C4-2B (cell line): ENCODE measurements at regions not wholly inside any gene's neighbourhood (a gene's known extent, or its start where the extent isn't known, plus 50 kb on each side); places are given as distances from the start of the nearest gene placed in this dataset.

ENCODE experiments used
- H3K27ac ChIP-seq: fragments of 450-650 bp; 2 replicates; pipeline ENCODE4 v1.5.1; 2017
- ZFX ChIP-seq: fragments of 450-650 bp; IDR thresholded peaks from 2 replicates; pipeline ENCODE4 v1.6.1; 2017
- TF ChIP-seq, protein P1 (sequence below): fragments of 450-650 bp; conservative IDR thresholded peaks from 2 replicates; pipeline ENCODE4 v1.5.1; 2017; ENCODE audit warnings: mild to moderate bottlenecking

DNA sequence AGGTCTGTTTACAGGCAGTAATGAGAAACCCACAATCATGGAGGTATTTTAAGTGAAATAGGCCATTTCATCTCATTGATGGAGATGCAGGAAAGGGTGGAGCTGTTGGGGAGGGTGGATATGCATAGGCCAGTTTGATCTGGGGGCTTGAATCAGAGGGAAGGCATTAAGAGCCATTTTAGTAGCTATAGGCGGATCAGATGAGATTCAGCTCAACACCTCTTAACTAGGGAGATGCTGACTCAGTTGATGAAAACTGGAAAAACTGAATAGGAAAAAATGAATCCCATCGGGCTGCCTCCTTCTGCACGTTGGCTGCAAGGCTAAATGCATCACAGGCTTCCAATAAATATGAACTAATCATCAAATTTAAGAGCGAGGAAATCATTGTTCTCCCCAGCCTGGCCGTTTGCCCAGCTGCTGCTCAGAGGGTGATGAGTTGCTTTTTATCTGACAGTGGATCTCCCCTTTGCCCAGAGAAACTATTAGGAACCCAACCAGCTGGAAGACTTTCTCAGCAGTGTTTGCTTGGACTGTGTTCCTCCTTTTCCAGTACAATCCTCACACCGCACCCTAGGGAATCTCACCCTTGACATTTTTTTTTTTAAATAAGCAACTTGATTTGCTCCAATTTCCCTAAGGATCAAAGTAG lies 149.6 kb downstream of the SOX9 start:
- H3K27ac ChIP-seq: peak overlapping the region; percentile 41; the same call in 1 of the 2 replicates
- TF ChIP-seq, protein P1, sequence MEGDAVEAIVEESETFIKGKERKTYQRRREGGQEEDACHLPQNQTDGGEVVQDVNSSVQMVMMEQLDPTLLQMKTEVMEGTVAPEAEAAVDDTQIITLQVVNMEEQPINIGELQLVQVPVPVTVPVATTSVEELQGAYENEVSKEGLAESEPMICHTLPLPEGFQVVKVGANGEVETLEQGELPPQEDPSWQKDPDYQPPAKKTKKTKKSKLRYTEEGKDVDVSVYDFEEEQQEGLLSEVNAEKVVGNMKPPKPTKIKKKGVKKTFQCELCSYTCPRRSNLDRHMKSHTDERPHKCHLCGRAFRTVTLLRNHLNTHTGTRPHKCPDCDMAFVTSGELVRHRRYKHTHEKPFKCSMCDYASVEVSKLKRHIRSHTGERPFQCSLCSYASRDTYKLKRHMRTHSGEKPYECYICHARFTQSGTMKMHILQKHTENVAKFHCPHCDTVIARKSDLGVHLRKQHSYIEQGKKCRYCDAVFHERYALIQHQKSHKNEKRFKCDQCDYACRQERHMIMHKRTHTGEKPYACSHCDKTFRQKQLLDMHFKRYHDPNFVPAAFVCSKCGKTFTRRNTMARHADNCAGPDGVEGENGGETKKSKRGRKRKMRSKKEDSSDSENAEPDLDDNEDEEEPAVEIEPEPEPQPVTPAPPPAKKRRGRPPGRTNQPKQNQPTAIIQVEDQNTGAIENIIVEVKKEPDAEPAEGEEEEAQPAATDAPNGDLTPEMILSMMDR: no peak
- TF ChIP-seq ZFX: no peak

DNA sequence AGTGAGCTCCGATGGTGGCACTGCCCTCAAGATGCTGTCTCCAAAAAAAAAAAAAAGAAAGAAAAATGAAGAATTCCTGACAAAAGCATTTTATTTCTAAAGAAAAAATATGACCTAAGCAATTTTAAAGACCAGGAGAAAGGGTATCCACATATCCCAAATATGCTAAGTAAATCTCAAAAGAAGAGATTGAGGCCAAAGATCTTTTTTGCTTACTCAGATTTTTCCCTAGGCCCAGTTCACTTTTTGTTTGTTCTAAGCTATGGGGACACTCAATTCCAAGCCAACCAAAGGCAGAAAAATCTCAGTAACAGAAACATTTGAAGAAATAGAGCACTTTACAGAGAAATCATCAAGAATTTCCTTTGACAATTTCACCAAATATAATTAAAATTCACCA lies 150.8 kb downstream of the SOX9 start:
- TF ChIP-seq, protein P1: no peak

DNA sequence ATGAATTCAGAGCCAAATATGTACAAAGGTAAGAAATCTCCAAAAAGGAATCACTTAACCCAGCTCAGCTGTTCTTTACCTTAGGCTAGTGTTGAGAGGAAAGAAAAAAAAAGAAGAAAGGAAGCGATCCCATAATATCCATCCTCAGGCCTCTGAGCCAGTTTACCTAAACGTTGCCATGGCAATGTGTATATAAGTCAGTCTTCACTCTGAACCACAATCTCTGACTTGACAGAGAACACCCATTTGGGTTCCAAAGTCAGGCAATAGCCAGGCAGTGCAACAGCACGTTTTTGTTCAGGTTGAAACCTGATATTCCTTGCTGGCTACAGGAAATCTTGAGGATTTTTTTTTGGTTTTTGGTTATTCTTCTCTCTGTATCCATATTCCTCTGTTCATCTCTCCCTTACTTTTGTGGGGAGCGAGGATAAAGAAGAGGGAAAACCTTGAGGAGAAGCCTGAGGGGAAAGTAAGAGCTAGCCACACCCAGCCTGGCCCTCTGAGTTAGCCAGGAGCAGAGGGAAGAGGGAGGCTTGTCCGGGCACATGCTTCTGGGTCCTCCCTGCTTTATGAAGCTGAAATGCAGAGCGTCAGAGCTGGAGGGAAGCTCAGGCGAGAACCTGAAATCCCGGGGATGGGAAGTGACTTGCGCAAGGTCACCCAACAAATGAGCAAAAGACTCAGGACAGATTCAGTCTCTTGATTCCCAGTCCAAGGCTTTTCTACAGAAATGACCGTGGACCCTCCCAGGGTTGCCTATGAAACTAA lies 152.7 kb downstream of the SOX9 start:
- no peak overlapping the region for H3K27ac ChIP-seq
- TF ChIP-seq ZFX: no peak
- TF ChIP-seq, protein P1: no peak

More for the DNA sequence above, 150.8 kb downstream of the SOX9 start:
- no peak overlapping the region for H3K27ac ChIP-seq

- TF ChIP-seq, protein P1: no peak
- TF ChIP-seq ZFX: no peak
- no peak overlapping the region for H3K27ac ChIP-seq
Measured at GRCh38 chr17:72274614-72275013, 153.8 kb downstream of the SOX9 start.

DNA sequence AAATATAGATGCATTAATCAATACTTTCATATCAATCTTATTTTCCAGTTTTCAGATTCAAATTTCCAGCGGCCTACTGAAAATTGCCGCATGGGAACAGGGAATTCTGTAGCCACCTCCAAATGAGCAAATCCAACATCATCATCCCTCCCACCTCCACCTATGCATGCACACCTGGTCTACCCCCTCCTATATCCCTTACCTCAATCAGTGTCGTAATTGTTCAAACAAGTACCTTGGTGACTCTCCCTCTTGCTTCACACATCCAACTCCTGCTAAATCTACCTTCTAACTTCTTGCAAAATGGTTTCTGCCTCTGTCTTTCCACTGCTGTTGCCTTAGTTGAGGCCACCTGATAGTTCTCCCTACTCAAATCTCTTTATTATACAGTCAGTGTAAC lies 160.1 kb downstream of the SOX9 start:
- H3K27ac ChIP-seq: no peak overlapping the region
- TF ChIP-seq ZFX: no peak
- TF ChIP-seq, protein P1: no peak

DNA sequence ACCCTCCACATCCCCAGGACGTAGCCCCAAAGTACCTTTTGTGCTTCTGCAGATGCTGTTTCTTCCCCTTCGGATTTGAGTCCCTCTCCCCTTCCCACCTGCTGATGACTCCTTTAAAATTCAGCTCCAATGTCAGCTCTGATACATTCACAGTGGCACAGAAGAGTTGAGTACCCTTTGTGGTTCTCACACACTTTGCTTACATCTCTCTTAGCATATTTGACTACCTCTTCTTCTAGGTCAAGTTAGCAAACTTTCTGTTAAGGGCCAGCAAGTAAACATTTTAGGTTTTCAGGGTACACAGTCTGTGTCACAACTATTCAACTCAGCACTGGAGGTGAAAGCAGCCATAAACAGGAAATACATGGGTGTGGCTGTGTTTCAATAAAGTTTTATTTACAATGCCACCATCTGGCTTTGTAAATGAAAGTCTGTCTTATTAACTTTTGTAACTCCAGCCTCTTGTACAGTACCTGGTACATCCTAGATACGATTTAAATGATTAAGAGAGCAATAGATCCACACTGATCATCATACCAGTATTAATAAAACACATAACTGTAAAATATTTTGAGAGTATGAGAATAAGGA lies 161.7 kb downstream of the SOX9 start:
- TF ChIP-seq ZFX: no peak
- TF ChIP-seq, protein P1: no peak
- no peak overlapping the region for H3K27ac ChIP-seq

GRCh38 chr17:72284806-72285205 lies 164.0 kb downstream of the SOX9 start:
- no peak overlapping the region for H3K27ac ChIP-seq
- TF ChIP-seq, protein P1: no peak
- no peak for TF ChIP-seq ZFX
